HL-60/S4 (cell line): ENCODE measurements at regions not wholly inside any gene's neighbourhood (a gene's known extent, or its start where the extent isn't known, plus 50 kb on each side); places are given as distances from the start of the nearest gene placed in this dataset.

Experiments used
- in situ Hi-C: fragments of 300-500 bp; cut with MboI; formaldehyde crosslinking; loops from 2 replicates; pipeline ENCODE4 v1.14.3; 2022; ENCODE audit warnings: low sequenced_read_pairs

DNA sequence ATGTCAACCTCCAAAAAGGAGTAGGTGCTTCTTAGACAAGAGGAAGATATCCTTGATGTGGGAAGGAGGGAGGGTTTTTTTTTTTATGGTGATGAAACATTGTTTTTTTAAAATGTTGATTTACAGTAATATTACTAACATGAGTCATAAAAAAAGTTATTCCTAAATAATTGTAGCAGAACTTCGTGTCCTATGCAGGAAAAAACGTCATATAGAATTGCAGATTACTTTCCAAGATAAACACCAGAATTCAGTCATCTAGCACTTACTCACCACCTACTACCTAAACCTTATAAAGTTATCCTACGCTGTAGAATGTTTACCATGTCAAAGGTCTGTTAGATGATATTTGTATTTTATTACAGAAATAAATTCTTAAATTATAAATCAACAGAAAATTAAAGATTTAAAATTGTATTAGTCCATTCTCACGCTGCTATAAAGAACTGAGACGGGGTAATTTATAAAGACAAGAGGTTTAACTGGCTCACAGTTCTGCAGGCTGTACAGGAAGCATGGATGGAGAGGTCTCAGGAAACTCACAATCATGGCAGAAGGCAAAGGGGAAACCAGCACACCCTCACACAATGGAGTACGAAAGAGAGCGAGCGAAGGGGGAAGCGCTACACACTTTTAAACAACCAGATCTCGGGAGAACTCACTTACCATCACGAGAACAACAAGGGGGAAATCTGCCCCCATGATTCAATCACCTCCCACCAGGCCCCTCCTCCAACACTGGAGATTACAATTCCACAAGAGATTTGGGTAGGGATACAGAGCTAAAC is 105.2 kb upstream of the NEBL start:
- in situ Hi-C loops = no loop called here

DNA sequence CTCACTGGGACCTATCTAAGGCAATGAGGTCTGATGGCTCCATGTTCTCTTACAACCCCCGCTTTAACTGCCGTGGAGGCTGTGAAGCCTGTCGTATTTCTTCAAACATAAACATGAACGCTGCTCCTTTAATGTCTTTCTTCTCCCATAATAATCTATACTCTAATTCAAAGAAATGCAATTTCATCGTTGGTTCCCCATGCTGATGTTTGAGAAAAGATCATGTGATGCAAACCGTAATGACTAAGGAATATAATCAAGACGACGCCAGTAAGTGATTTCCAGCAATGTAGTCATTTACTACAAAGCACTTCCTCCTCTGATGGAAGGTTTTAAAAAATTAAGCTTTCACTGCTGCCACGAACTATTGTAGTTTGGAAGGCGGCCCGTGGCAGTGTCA is 102.6 kb upstream of the NEBL start:
- in situ Hi-C loops = no loop called here

DNA sequence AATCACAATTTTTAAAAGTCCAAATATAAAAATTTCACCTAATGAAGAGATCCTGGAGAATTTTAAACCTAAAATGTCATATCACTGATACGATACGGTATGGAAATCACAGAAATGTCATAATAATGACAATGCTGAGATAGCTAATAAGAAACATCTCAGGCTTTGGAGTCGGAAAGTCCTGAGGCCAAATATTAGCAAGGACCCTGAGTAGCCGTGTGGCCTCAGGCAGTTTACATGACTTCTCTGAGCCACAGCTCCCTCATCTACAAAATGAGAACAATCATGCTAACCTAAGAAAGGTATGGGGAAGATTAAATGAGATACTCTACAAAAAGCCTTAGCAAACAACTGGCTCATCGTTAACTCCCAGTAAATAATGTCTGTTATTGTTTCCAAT is 100.9 kb upstream of the NEBL start:
- in situ Hi-C loops = no loop called here

DNA sequence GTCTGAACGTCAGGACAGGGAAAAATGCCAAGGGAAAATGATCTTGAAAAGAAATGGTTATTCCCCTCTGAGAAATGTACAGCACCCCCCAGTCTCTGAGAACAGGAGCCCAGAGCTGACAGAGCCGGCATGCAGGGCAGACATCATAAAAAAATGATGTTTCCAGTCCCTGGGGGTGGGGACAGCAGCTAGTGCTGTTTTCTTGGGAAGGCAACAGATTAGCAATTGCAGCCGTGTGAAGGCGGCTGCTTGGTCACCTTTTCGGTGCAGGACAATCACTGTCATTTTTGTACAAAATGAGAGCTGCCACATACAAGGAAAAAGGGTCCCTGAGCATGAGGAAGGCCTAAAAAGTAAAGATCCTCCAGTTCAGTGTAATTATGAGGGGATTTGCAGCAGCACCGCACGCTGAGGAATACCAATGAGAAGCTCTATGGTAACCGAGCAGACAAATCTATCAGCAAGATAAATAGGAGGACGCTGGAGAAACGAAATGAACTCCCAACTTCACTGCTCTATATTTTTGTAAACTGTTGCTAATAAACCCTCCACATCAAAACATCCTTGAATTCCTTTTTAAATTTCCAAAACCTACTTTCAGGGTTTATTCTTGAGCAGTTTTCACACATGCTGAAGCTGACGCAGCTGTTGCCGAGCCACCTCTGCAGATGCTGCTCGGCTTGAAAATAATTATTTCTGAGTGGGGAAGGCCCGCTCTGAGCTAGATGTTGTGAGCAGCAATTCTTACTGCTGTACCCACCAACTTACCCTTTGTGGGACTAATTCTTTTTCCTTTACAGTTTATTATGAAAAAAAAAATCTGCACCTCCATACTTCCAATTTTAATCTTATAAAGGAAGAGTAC is 98.2 kb upstream of the NEBL start:
- in situ Hi-C loops = no loop called here

DNA sequence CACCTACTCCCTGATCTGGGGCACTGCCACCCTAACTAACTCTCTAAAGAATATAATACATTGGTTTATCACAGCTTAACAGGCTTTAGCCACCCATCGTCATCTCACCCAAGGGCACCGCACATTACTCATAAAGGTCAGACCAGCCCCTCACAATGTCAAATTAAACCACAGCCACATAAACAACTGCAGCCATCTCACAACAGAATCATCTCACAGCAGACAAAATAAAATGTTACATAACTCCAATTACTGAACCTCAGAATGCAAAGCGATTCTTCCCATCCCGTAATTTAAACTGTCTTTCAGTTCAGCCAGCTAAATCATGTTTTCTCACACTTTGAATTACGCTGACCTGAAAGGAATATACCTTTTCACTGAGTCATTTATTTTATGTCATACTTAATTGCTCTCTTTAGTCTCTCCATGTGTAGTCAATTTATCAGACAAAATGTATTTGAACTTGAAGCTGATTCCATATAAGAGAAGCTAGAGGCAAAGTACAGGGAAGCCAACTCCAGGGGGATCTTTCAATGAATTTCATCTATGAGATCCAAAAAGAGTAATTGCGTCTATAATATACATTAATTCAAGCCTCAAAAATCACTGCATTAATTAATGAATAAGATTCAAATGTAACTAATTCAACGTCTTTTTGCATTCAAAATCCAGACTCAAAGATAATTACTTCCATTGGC is 96.9 kb upstream of the NEBL start:
- in situ Hi-C loops = no loop called here

DNA sequence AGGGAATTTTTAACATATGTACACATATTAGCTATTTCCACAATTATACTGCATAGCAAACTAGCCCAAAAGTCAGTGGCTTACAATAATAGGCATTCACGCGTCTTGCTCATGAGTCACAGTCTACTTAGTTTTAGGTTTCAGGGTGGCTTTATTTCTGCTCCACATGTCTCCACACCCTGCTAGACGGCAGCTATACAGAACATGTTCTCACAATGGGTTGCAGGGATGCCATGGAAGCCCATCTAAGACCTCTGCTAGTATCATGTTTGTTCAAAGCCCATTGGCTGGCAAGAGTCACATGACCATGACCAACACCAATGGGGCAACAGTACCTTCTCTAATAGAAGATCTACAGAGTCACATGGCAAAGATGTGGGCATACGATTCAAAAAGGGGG is 96.3 kb upstream of the NEBL start:
- in situ Hi-C loops = no loop called here

DNA sequence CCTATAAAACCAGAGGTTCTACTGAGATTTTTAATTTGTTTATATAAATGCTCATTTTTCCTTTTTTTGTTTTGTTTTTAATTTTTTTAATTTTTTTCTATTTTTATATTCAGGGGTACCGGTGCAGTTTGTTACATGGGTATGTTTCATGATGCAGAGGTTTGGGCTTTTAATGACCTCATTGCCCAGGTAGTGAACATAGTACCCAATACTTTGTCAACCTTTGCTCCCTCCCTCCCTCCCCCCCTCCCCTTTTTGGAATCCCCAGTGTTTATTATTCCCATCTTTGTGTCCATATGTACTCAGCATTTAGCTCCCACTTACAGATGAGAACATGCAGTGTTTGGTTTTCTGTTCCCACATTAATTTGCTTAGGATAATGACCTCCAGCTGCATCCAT is 94.4 kb upstream of the NEBL start:
- in situ Hi-C loops = no loop called here

DNA sequence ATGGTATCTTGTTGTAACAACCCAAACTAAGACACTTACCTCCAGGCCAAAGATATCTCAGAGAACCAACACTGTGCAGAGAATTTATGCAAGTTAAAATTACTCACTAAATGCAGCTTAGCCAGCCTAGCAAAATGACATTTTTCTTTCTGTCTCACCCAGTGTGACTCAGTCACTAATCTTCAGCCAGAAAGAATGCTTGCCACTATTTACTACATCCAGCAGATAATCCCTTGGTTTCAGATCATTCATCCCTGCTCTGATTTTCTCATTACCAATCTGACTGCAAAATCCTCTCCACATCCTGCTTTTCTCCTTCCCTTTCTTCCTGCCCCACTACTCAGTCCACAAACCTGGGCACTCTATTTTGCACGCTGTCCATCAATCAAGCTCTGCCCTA is 93.5 kb upstream of the NEBL start:
- in situ Hi-C loops = no loop called here

DNA sequence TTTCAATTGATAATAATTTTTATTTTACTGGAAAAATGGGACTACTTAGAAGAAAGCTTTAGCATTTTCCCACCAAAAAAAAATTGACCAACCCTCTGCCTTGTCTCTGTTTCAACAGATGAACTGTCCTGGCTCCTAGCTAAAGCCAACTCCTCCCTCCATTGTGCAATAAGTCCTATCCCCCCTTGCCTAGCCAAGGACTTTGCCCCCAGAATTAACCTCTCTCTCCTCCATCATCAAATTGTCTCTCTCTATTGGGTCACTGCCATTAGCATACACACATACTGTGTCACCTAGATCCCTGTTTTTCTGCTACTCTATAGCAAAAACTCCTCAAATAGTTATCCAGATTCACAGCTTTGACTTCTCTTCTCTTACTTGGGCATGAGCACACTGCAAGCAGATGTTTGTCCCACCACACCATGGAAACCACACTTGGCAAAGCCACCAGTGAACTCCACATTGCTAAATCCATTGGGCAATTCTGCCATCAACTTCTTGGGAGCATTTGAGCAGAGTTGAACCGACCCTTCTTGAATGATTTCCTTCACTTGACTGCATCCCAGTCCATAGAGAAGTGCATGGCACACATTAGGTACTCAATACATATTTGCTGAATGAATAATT is 91.4 kb upstream of the NEBL start:
- in situ Hi-C loops = no loop called here

DNA sequence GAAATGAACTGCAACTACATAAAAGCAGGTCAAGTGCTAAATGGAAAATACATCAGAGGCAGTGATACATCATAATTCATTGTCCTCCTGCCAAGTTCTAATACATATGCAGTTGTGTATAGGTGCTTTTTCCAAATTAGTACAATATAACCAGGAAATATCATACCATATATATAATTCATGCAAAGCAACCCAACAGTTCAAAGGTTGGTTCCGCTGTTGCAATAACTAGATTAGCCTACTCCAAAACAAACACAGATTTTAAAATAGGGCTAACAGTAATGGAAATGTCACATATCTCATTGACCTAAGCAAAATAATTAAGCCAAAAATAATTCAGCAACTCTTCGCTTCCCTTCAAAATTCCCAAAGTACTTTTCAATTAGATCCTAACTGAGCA is 88.9 kb upstream of the NEBL start:
- in situ Hi-C loops = no loop called here

DNA sequence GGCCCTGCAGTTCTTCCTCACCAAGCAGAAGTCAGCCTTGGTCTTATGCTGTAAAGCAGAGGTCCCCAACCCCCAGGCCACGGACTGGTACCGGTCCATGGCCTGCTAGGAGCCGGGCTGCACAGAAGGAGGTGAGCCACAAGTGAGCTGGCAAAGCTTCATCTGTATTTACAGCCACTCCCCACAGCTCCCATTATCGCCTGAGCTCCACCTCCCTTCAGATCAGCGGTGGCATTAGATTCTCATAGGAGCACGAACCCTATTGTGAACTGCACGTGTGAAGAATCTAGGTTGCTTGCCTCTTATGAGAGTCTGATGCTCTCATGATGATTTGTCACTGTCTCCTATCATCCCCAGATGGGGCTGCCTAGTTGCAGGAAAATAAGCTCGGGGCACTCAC is 87.6 kb upstream of the NEBL start:
- in situ Hi-C loops = no loop called here

DNA sequence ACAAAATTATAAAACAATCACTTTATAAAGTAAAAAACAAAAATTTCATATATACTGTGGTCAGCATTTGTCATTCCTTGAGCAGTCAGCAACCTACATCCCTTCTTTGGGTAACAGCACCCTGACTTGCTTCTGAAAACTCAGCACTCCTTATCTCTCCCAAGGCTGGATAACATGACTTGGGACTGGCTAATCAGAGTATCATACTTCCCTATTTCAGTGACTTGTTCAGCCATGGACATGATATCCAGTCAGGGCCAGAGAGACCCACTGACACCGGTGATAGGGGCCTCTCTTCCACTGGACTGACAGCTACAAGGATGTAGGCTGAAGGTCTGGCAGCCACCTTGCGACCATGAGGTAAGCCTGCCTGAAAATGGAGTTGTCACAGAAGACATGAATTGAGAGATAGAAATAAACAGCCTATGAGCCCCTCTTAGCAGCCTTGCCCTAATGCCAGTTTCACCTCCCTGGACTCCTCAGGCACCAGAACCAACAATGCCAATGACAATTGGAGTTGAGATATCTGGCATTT is 84.4 kb upstream of the NEBL start:
- in situ Hi-C loops = no loop called here

DNA sequence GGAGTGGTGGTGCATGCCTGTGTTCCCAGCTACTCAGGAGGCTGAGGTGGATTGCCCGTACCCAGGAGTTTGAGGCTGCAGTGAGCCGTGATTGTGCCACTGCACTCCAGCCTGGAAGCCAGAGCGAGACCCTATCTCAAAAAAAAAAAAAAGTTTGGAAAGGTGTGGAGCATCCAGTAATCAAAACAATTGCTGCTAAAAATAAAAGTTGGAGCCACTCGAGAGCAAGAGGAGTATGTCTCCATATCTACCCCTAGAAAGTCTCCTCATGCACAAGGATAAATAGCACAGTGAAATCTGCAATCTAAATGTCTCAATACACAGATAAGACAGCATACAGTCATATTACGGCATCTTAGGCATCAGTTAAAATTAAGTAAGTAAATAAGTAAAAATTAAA is 81.5 kb upstream of the NEBL start:
- in situ Hi-C loops = no loop called here

DNA sequence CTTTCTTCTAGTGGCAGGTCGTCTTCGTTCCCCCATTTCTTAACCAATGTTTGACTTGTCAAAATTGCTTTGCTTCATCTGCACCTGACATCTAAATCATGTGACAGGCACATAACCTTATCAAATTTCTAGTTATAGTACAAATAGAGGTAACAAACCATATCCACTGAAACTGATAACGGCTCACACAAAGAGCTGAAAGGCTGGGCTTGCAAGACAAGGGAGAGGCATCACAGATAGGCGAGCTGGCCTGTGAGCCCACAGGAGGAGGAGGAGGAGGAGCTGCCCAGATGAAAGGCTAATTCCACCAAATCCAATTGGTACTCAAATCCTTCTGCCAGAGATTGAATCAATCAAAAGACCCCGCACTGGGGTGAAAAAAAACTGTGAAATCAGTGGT is 80.2 kb upstream of the NEBL start:
- in situ Hi-C loops = no loop called here

DNA sequence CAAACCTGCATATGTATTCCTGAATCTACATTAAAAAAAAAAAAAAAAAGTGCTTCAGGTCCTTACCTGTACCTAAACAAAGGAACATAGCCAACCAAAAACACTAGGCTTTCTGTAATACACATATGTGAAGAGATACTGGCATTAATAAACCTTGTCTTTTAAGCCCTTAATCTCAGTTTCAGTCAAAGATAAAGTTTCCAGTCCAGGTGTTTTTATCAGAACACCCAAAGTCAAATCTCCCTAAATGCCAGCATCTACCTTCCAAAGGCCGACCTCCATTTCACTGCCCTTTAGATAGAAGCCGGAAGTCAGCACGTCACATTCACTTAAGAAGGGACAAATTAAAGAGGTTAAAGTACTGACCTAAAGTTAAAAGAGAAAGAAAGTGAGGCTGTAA is 79.8 kb upstream of the NEBL start:
- in situ Hi-C loops = no loop called here

DNA sequence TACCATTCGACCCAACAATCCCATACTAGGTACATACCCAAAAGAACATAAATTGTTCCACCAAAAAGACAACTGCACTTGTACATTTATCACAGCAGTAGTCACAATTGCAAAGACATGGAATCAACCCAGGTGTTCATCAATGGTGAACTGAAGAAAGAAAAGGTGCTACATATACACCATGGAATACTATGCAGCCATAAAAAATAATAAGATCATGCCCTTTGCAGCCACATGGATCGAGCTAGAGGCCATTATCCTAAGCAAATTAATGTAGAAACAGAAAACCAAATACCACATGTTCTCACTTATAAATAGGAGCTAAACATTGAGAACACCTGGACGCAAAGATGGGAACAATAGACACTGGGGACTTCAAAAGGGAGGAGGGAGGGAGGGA is 79.3 kb upstream of the NEBL start:
- in situ Hi-C loops = no loop called here

DNA sequence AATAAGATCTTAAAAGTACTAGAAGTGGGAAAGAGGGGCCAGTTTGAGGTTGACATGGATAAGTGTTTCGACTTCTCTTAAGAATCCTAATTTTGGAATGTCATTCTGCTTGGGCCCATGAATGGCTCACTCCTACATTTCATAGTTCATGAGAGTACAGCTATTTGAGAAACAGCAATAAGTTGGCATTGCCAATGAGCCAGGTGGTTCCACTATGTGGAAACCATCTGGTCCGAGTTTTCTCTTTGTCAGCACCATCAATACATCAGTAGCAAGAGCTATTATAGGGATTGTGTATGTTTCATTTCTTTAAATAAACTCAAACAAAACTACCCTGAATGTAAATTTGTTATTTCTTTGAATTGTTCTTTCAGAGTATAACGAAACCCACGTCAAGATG is 78.1 kb upstream of the NEBL start:
- in situ Hi-C loops = no loop called here

DNA sequence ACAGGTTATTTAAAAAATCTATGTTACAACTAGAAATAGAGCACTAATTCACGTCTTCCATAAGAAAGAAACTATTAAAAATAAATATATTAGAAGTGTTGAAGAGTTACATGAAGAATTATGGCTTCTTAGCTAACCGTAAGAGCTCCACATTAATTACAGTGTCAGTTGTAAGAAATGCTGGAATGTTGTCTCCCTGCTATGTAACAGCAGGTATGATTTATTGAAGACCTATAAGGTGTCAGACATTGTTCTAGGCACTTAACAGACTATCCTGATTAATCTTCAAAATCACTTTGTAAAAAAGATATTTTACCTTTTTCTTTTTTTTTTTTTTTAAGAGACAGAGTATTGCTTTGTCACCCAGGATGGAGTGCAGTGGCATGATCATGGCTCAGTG is 75.8 kb upstream of the NEBL start:
- in situ Hi-C loops = no loop called here

DNA sequence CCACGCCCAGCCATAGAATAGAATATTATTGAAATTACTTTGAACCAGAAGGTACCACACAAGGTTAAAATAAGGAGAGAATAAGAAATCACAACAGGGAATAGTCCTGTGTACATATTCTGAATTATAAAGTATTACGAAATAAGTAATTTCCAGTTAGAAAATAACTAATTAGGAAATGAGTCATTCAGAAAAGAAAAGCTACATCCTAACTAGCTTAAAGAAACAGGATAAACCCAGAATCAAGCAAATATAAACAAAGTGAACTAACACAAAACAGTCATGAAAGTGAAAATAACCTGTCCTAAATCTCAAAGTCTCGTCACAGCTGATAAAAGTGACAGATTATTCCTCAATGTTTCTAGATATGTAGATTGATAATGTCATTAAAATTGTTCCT is 74.8 kb upstream of the NEBL start:
- in situ Hi-C loops = no loop called here

DNA sequence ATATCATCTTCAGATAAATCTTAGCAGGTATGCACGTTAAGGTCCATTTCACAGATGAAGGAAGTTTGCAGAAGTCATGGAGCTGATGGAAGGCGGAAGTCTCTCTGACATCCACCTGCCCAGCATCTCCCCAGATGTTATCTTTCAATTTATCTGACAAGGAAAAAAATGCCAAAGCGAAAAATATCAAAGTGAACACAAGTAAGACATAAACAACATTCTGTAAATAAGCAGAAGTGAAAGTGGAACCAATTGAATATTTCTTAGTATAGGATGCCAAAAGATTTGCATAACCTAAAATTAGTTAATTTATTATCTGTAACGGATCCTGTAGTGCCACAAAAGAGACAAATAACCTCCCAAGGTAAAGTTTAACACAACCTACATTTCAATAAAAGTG is 73.6 kb upstream of the NEBL start:
- in situ Hi-C loops = no loop called here

DNA sequence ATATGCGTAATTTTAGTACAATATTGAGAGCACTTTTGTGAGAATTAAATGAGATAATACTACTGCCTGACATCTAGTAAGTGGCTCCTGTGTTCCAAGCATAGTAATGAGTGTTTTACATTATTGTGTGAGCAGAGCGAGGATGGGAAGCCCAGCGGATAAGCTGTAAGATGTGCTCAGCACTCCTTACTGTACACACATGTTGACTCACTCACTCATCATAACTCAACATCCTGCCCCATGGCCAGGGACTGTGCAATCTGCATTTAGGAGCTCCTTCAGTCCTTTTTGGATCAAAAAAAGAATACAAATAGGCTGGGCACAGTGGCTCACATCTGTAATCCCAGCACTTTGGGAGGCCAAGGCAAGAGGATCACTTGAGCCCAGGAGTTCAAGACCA is 72.9 kb upstream of the NEBL start:
- in situ Hi-C loops = no loop called here
